ENCODE measurements at regions not wholly inside any gene's neighbourhood (a gene's known extent, or its start where the extent isn't known, plus 50 kb on each side); places are given as distances from the start of the nearest gene placed in this dataset.

DNA sequence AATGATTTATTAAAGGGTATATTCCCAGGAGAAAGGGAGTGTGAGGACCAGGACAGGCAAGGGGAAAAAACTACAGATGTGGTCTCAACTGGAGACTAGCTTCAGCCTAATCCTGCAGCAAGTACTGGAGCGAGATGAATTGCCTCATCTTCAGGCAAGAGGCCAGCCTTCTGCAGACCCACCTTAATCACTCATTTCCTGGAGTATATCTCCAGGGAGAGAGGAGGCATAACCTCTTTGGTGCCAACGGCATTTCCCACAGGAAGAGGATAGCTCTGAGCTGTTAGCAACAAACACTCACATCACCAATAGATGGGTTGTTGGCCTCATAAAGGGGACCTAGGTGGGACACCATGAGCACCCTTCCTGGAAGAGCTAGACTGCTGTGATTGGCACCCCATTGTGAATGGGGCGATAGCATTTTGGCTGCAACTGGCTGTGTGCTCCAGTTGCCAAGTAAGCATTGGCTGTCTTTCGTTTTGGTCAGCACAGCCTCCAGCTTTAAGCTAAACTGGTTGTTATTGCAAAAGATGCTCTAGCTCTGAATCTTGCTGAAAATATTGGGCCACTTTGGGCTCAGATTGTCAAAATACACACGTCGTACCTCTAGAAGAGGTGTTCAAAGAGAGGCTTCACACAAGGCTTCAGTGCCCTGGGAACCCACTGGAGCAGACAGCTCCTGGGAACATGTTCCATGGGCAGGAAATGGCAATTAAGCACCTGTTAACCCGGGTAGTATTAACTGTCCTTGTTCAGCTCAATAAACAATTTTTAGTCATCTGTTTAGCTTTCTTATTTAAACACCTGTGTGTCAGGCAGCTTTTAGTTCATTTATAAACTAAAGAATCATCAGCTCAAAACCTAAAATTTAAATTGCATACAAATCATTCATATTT, 314.8 kb upstream of the C1orf87 start:
- Histone ChIP-seq H4K8ac (replicated peaks; ENCODE audit: insufficient read length, low read depth, low read length) (no peak overlapping the region), H3K18ac (ENCODE audit: insufficient read length, low read depth, low read length) (no peak overlapping the region), H4K5ac (ENCODE audit: insufficient read length, low read depth, low read length) (no peak overlapping the region), H2AFZ (ENCODE audit: low read length) (no peak overlapping the region), H2AK5ac (ENCODE audit: insufficient read length, low read length) (no peak overlapping the region), H3K4ac (ENCODE audit: low read depth, low read length) (no peak overlapping the region), H3K4me2 (ENCODE audit: insufficient read depth, insufficient read length, low read length) (no peak overlapping the region), H3K4me1 (ENCODE audit: insufficient read depth, low read length) (no peaks in the 10 kb centered on the region), H2BK20ac (ENCODE audit: low read depth, low read length, poor library complexity, severe bottlenecking) (no peak overlapping the region), H3K79me1 (ENCODE audit: insufficient read depth, low read depth, low read length, poor library complexity, severe bottlenecking) (no peaks in the 10 kb centered on the region), H3K79me2 (ENCODE audit: insufficient read depth, low read length) (no peaks in the 10 kb centered on the region), H3K27ac (ENCODE audit: insufficient read length, low read depth, low read length) (no peak overlapping the region), H4K20me1 (ENCODE audit: control insufficient read depth, insufficient read depth, insufficient read length) (no peaks in the 10 kb centered on the region), H3T11ph (ENCODE audit: low read length) (no peak overlapping the region), H2BK120ac (ENCODE audit: low read depth, low read length, poor library complexity, severe bottlenecking) (no peak overlapping the region), H2BK15ac (ENCODE audit: low read depth, low read length) (no peak overlapping the region), H2BK12ac (ENCODE audit: insufficient read length, low read depth, low read length) (no peak overlapping the region), H3K56ac (ENCODE audit: insufficient read length, low read depth, low read length) (no peak overlapping the region), H3K23me2 (ENCODE audit: insufficient read length, low read depth, low read length, poor library complexity, severe bottlenecking) (no peaks in the 10 kb centered on the region), H3K9ac (ENCODE audit: extremely low read depth, insufficient read length, low read length) (no peak overlapping the region), H3K14ac (ENCODE audit: insufficient read depth, low read length) (no peak overlapping the region), H2BK5ac (ENCODE audit: insufficient read length, low read length) (no peak overlapping the region), H3K23ac (ENCODE audit: insufficient read length, low read depth, low read length) (no peak overlapping the region), H3K27me3 (ENCODE audit: insufficient read depth, low read length) (no peaks in the 10 kb centered on the region), H4K91ac (ENCODE audit: insufficient read length, low read depth, low read length) (no peak overlapping the region), H3K9me3 (ENCODE audit: control insufficient read depth, low read depth, low read length) (no peaks in the 10 kb centered on the region)
- Mint-ChIP-seq H3K27ac (no peak overlapping the region), H3K36me3 (ENCODE audit: insufficient read depth in 1 of 3, low read depth in 3 of 3) (no peaks in the 10 kb centered on the region), H3K27me3 (ENCODE audit: low read depth) (no peaks in the 10 kb centered on the region), H3K4me1 (no peaks in the 10 kb centered on the region), H3K4me3 (no peak overlapping the region), H3K9me3 (no peaks in the 10 kb centered on the region)
- no CpG with 5 or more reads among the region's 7 CpGs for WGBS (ENCODE audit: extremely low coverage, insufficient read length, low lambda C conversion rate)
- TF ChIP-seq, protein P1, sequence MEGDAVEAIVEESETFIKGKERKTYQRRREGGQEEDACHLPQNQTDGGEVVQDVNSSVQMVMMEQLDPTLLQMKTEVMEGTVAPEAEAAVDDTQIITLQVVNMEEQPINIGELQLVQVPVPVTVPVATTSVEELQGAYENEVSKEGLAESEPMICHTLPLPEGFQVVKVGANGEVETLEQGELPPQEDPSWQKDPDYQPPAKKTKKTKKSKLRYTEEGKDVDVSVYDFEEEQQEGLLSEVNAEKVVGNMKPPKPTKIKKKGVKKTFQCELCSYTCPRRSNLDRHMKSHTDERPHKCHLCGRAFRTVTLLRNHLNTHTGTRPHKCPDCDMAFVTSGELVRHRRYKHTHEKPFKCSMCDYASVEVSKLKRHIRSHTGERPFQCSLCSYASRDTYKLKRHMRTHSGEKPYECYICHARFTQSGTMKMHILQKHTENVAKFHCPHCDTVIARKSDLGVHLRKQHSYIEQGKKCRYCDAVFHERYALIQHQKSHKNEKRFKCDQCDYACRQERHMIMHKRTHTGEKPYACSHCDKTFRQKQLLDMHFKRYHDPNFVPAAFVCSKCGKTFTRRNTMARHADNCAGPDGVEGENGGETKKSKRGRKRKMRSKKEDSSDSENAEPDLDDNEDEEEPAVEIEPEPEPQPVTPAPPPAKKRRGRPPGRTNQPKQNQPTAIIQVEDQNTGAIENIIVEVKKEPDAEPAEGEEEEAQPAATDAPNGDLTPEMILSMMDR (conservative IDR thresholded peaks at IDR 0.05) = no peak
- no peak for DNase-seq
